GM21367 (cell line): ENCODE measurements at regions not wholly inside any gene's neighbourhood (a gene's known extent, or its start where the extent isn't known, plus 50 kb on each side); places are given as distances from the start of the nearest gene placed in this dataset.

ENCODE experiments used
- ATAC-seq: cut with Tn5 transposase; IDR thresholded peaks from one replicate; pipeline ENCODE4 v1.9.1; 2021; ENCODE audit not compliant: unreplicated experiment

DNA sequence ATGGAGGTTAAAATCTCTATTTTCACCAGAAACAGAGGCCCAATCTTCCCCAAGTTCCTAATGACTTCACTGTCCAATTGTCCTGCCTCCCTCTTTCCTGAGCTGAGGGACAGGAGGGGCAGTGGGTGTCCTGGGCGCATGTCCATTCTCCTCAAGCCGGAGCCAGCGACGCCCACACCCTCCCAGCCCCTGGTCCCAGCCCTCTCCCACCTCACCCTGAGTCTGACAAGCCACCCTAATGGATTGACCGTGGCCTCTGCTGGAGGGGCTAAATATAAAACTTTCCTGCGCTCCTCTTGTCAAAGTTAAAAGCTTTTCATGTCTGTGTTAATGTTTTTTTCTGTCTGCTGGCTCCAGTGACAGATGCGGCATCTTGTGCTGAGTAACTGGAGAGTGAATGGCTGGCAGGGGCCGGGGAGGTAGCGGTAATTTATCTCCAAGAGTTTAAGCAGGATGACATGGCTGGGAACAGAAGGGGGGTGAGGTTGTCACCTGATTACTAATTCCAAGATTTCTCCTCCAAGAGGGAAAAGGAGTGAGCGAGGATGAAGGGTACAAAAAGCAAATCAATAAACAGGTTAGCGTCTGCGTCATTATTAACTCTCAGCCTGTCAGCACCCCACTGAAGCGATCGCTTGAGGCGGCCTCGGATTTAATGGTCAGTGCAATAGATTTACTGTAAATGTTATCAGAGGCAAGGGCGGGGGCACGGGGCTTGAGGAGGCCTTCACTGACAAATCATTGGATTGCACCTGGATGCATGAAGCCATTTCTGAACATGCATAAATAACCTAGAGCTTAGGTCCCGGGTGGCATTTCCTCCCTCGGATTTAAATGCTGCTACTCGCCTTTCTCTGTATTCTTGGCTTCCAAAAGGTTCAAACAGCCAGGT is 118.1 kb upstream of the MAFB start:
- no peak for ATAC-seq

DNA sequence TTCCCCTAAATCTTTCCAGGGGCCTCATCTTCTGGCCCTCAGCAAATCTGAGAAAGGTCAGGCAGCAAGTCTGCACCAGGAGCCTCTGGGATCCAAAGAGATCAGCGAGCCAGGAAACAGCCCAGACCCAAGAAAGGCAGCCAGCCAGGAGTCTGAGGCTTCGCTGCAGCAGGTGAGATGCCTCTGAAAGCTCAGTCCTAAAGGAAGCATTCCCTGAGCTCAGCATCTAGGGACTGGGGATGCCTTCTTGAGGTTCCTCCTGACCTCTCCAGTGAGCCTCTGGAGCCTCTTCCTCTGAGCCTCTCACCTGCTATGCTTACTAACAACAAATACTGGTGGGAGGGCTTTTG is 118.8 kb upstream of the MAFB start:
- no peak for ATAC-seq

DNA sequence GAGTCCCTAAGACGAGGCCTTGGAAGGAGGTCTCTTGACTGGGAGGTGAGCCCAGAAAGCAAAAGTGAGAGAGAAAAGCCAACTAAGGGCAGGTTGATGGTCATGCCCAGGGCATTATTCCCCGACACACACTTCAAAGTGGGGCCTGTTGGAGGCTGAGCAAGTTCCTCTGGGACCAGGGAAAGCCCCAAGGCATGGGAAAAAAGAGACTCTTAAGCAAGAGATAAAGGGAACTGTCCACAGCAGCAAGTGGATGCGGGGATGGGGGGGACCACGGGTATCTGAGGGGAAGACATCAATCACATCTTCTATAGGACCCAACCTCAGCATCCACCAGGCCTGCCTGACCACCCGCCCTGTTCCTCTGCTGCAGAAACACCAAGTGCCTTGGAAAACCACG is 119.9 kb upstream of the MAFB start:
- no peak for ATAC-seq

DNA sequence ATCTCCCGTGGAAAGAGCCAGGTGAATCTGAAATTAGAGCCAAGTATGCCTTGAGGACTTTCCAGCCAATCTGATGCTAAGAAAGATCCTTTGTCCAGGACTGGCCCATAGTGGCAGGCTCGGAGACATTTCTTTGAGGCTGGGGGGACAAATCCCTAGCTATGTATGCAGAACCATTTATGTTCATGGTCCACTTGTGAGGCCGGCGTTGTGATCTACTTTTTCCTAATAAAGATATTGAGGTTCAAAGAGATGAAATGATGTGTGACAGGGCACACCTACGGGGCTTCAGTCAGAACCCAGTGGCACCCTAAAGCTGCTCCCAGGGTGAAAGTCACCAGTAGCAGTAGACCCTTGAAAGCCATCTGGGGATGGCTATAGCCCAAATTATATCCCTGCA is 120.3 kb upstream of the MAFB start:
- ATAC-seq = no peak

DNA sequence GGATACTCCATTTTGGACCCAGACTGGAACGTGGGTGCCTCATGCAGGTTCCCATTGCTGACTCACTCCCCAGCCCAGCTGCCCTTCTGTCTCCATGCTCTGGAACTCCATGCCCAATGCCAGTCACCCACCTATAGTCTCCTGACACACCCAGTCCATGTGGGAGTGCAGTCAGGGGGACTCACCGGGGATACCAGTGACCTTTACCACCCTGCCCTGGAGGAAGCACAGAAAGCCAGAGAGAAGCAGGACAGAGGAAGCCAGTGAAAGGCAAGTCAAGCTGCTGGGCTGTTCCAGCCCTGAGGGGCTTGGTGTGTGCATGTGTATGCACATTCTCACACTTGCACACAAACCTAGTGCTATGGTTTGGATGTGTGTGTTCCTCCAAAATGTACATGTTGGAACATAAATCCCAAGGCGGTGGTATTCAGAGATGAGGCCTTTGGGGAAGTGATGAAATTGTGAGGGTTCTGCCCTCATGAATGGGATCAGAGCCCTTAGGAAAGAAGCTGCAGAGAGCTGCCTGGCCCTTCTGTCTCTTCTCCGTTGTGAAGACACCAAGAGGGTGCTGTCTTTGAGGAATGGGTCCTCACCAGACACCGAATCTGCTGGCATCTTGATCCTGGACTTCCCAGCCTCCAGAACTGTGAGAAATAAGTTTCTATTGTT is 121.4 kb upstream of the MAFB start:
- ATAC-seq = no peak

DNA sequence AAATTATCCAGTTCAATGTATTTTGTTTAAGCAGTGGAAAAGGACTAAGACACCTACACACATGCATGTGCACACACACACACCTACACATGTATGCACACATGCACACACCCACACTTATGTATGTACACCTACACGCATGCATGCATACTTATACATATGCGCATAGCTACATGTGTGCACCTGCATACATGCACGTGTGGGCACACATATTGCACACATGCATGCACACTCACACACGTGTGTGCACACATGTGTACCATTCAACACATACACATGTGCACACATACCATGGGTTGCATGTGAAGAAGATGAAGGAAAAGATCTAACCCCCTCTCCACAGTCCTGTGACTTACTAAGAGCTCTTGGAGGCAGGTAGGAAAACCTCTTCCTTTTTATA is 122.0 kb upstream of the MAFB start:
- ATAC-seq = no peak

DNA sequence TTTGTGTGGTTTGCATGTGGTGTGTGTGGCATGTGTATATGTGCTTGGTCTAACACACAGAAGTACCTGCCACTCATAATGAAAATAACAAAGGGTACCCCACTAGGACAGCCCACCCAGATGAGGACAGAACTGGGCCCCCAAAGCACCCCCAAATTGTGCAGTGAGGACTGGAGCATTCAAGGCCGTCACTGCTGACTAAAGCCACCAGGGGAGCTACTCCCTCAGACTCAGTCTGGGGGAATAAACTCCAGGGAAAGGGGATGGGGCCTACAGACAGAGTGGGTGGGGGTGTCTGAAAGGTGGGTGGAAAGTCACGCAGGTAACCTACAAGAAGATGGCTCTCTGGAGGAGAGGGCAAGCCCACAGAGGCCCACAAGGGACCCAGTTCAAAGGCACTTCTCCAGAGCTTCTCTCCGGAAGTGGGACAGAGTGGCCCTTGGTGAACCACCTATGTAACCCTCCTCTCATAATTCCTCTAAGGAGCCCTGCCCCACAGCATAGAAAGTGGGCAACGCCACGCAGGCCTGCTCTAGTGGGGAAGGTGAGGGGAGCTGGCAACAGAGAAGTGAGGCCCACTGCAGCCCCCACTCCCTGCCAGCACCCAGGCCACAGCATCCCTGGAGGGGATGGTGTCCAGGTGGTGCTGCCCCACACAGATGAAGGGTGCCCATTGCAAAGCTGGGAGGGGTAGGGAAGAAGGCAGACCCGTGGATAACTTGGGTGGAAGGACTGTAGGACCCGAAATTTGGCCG is 122.8 kb upstream of the MAFB start:
- ATAC-seq = no peak

DNA sequence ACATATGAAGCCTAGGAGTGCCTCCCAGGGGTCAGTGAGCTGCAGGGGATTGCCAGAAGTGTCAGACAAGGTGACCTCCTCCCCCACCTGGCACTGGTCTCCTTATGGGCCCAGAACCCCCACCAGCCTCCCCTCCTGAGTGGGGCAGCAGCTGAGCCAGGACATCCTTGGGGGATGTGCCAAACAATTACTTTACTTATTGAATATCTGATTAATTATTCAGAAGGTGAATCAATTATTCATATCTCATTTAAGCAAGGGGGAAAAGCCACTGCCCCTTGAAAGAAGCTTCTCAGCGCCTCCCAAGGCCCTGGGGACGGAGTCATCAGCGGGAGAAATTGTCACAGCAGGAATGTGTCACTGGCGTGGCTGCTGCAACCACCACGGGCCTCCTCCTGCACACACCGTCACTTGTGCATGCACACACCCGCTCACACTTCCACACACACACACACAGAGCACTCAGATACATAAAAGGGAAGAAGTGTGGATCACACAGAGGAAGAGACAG is 123.4 kb upstream of the MAFB start:
- ATAC-seq = no peak

DNA sequence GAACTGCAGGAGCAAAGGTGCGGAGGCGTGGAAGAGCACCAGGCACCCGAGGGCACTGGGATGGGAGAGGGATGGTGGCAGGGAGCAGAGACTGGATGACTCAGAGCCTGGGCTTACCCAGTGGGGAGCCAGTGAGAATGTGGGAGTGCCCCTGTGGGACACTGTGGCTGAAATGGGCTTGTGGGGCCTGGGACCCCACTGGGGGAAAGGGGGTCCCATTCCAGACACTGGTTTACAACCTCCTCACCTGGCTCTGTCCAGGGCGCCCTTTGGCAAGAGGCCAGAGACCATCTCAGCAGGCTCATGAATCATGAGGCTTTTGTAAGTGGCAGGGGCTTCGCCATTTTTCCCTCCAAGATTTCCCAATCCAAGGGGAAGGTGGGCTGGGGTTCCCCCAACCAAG is 124.0 kb upstream of the MAFB start:
- ATAC-seq = no peak

DNA sequence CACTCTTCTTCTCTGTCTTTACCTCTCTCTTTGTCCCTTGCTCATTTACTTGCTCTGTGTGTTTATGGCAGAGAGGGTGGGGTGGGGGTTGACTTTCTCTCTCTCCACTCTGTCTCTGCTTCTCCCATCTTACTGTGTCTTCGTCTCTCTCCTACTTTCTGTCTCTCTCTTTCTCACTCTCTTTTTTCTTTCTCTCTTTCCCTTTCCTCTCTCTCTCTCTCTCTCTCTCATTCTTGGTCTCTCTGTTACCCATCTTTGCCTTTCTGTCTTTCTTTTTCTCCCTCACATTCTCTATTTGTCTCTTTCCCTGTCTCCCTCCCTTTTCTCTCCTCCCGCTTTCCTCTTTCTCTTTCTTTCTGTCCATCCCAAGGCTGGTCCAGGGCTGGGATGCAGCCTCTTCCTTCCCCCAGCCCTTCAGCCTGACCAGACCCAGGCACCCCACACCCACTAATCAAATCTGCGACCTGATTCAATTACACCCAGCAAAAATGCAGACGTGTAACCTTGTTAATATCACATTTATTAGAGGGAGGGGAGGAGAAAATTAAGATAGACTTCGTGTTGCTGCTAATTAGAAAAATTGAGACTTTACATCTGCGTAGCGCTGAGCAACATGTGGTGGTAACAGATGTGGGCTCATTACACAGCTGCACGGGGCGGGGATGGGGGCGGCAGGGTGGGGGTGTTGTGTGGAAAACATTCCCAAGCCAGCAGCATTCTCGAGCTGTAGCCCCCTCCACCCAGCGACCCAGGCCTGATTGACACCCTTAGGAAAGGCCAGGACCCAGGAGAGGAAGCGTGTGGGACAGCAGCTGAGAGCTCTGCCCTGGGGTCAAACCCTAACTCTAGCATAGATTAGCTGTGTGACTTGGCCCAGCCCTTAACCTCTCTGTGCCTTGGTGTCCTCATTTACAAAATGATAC is 124.9 kb upstream of the MAFB start:
- no peak for ATAC-seq

DNA sequence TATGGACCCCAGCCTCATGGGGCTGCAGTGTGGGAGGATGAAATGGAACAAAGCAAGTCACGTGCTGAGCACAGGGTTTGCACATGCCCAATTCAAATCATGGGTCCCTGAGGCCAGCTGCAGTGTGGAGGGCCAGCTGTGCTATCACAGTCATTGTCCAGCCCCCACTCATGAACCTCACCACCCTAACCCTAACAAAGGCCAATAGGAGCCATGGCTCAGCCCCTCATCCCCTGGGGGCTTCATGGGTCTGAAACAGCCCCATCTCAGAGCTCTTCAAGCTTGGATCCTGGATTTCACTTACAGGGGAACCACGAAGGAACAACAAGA is 125.6 kb upstream of the MAFB start:
- ATAC-seq = no peak

DNA sequence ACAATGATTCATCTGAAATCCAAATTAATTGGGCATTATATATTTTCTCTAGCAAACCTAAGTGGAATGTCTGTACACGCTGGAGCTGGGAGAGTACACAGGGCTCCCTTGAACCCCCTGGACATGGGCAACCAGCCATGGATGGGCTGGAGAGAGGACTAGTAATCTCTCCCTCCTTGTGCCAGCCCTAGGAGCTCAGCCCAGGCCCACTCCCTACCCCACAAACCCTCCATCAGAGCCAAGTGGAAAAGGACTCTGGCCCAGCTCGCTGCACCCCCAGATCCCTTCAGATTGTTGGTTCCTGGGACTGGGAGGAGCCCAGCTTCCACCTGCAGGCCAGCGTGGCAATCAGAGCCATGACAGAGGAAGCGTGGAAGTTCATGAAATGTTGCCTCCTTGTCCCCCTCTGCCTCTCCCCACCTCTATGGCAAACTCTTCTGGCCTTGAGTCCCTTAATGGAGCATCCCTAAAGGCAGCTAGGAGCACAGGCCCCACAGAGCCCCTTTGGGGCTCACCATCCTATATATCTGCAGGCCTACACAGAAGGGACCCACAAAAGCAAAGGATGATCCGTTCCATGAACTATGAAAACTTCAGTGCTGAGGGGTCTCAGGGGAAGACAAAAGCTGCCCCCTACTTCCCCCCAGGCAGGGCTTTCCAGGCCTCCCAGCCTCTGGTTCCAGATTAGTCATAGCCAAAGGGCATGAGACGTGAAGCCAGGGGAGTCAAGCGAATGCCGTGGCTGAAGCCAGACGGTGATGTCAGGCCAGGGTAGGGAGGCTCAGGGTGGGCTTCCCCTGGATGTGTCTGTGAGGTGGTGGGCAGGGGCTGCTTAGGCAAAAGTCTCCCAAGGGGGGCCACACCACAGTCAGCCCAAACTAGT is 126.4 kb upstream of the MAFB start:
- no peak for ATAC-seq

DNA sequence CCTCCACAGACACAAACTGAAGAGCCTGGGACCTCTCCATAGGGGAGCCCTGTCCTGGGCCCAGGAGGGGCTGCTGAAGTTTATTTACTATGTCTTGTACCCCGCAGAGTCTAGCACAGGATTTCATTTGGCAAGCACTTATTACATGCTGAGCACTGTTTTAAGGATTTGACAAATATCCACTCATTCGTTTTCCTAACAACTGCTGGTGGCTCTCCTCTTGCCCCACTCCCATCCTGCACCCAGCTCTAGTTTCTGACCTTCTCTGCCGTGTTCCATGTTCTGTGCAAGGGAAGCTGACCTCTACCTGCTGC is 127.0 kb upstream of the MAFB start:
- no peak for ATAC-seq

DNA sequence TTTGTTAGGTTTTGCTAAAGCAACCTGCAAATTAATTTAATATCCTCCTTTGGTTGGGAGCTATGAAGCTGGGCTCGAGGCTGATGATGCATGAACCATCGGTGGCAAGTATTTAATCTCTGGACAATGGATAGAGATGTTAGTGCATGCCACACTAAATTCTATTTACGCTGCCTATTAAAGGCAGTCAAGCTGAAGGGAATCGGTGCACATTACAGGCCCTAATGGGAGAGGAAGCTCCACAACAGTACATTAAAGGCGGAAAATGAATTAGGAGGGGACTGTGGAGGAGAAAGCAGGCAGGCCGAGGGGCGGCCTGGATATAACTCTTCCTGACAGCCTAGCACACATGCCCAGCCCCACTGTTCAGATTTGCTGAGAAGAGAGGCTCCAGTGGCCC is 132.4 kb upstream of the MAFB start:
- ATAC-seq = no peak

DNA sequence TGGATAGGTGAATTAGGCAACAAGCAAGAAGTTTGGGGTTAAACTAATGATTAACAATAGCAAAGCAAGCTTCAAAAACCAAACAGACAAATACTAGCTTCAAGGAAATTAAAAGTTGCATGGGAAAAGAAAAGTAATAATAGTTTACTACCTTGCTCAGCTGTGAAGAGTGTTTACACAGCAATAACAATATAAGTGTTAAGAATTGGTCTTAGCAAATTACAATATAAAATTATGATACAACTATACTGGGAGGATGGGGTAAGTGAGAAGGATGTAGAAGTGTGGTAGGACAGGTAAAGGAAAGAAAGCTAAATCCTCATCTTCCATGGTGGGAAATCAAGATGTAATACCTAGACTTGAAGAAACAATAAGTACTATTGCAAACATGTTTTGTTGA is 137.7 kb upstream of the MAFB start:
- no peak for ATAC-seq

DNA sequence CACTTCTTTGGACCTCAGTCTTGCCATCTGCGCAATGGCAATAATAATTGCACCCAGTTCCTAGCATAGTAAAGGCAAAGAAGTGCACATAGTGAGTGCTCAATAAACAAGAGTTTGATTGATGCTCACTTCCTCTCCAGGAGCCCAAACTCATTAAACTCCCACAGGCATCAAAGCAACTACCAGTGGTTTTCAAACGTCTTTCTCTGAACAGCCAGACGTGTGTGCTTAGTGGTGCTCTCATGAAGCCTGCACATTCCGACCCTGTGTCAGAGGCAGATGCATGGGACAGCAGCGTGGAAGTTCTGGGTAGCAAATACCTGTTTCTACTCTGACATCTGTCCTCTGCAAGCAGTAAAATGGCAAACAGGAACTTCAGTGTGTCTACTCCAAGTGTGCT is 146.3 kb upstream of the MAFB start:
- ATAC-seq = no peak

DNA sequence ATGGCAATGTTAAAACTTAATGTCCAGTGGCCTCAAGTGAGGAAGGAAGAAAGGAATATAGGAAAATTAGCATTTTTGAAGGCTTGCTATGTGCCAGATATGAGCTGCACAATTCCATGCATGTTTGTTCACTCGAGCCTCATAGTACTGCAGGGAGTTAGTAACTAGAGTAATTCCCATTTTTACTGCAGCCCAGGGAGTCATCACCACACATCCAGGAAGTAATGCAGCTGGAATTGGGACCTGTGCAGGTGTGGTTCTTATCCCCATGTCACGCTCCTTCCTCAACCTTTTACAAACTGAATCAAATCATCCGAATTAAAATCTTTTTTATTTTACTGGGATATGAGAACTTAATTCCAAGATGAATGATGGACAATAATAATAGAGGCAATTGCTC is 149.5 kb upstream of the MAFB start:
- ATAC-seq = no peak

DNA sequence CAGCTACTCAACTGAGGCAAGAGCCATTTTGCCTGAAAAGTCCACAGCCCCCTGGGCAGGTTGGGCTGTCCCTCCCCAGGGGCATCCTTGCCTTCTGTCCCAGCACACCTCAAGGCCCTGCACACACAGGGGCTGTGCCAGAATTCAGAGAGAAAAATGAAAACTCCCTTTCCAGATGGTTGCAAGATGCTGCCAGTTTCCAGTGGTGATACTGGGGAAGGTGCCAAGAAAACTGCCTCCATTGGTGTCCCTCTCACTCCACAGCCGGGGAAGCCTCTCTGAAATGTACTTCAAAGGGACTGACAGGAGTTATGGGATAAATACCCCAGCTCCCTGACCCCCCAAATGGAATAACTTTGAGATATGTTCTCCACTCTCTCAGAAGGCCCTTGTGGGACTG is 154.2 kb upstream of the MAFB start:
- ATAC-seq = no peak

DNA sequence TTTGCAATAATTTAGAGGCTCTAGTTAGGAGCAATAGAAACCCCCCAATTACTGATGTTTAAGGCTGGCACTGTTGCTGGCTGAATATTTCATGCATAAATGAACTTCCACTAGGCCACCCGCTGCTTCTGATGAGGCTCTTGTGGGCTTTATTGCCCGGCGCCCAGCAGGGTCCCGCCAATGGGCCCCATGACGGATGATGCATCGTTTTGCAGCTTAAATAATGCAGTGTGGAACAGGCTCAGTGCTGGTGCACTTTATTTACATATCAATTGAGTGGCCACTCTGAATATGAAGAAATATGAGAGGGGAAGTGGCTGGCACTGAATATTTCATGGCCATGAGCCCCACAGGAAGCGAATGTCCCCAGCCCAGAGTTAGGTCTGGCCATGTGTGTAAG is 155.3 kb upstream of the MAFB start:
- ATAC-seq = no peak

DNA sequence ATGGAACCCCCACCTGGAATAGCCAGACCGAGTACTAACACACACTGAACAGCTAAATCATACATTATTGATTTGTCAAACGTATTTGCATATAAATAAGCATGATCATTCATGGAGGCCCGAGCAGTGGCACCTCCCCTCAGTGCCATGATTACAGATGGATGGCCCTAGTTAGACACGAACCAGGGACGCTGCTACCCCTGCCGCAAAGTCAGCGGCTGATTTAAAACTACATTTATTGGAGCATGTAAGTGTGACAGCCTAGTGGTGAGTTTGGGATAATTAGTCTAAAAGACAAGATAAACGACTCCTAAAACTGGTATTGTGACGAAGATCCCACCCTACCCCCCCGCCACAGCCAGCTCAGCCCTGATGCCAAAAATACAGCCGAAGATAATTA is 159.1 kb upstream of the MAFB start:
- ATAC-seq = no peak
